ENCODE measurements at regions not wholly inside any gene's neighbourhood (a gene's known extent, or its start where the extent isn't known, plus 50 kb on each side); places are given as distances from the start of the nearest gene placed in this dataset.

GRCh38 chr9:107108342-107109130 is 174.5 kb upstream of the RAD23B start:
- no peak overlapping the region for H3K27ac ChIP-seq (ENCODE audit: low read length in 2 of 2)
- no peak overlapping the region for H3K4me3 ChIP-seq (ENCODE audit: control extremely low read depth in 1 of 5, extremely low read depth in 1 of 5, insufficient read depth in 1 of 5, low read depth in 2 of 5, low read length in 4 of 5)
- Mint-ChIP-seq H3K9me3 (ENCODE audit: insufficient read depth) (peaks cover 3% of the 10 kb centered on the region), H3K4me1 (no peaks in the 10 kb centered on the region), H3K27me3 (peaks cover 26% of the 10 kb centered on the region), H3K4me3 (no peak overlapping the region), H3K27ac (no peak overlapping the region)
- ChIA-PET CTCF (no interaction called here), POLR2A (no interaction called here)
- no peaks in the 10 kb centered on the region for H3K36me3 ChIP-seq (replicated peaks in 1 of 2; ENCODE audit: control extremely low read depth in 1 of 2, control insufficient read depth in 1 of 2, extremely low read depth in 1 of 2, insufficient read depth in 2 of 2, low read length in 1 of 2)
- TF ChIP-seq CTCF (IDR thresholded peaks at IDR 0.05), result no peak
- TF ChIP-seq EZH2 (IDR thresholded peaks at IDR 0.05; ENCODE audit: borderline replicate concordance, insufficient read depth, low read depth, low read length, poor library complexity, severe bottlenecking), result no peak
- no peak overlapping the region for H3K9ac ChIP-seq (ENCODE audit: low read length)
- no peak overlapping the region for H2AFZ ChIP-seq (ENCODE audit: insufficient read depth, low read depth, low read length, poor library complexity, severe bottlenecking)
- no peaks in the 10 kb centered on the region for H3K4me1 ChIP-seq (ENCODE audit: control insufficient read depth in 2 of 2, insufficient read depth in 2 of 2, low read length in 2 of 2)
- H4K20me1 ChIP-seq (ENCODE audit: control insufficient read depth, insufficient read depth, low read length, poor library complexity, severe bottlenecking), result no peaks in the 10 kb centered on the region
- no peaks in the 10 kb centered on the region for H3K9me3 ChIP-seq (ENCODE audit: control extremely low read depth in 1 of 3, control insufficient read depth in 2 of 3, insufficient read depth in 1 of 3, low read length in 2 of 3)
- H3K4me2 ChIP-seq (replicated peaks; ENCODE audit: low read depth, low read length, poor library complexity, severe bottlenecking), result no peak overlapping the region
- 95% methylated on average over 4 of the region's 7 CpGs for WGBS (ENCODE audit: insufficient coverage)
- no peak for ATAC-seq (ENCODE audit: low read depth)
- intact Hi-C loops (cut with micrococcal nuclease), result no loop called here
- peaks cover 0 to 6% (median 0%) of the 10 kb centered on the region in 4 experiments for H3K27me3 ChIP-seq (replicated peaks in 1 of 4; ENCODE audit: control extremely low read depth in 1 of 4, control insufficient read depth in 3 of 4, insufficient read depth in 4 of 4, low read length in 3 of 4)
- DNase-seq, result no peak
- H3K79me2 ChIP-seq (ENCODE audit: control insufficient read depth, insufficient read depth, low read length), result no peaks in the 10 kb centered on the region

GRCh38 chr9:107109324-107109723 is 173.8 kb upstream of the RAD23B start:
- ATAC-seq (ENCODE audit: low read depth), result no peak

More at GRCh38 chr9:107109324-107109723, 173.8 kb upstream of the RAD23B start:
- Histone ChIP-seq H3K27ac (ENCODE audit: low read length in 2 of 2) (no peak overlapping the region), H2AFZ (ENCODE audit: insufficient read depth, low read depth, low read length, poor library complexity, severe bottlenecking) (no peak overlapping the region), H4K20me1 (ENCODE audit: control insufficient read depth, insufficient read depth, low read length, poor library complexity, severe bottlenecking) (no peaks in the 10 kb centered on the region), H3K79me2 (ENCODE audit: control insufficient read depth, insufficient read depth, low read length) (no peaks in the 10 kb centered on the region), H3K4me3 (ENCODE audit: control extremely low read depth in 1 of 5, extremely low read depth in 1 of 5, insufficient read depth in 1 of 5, low read depth in 2 of 5, low read length in 4 of 5) (no peak overlapping the region), H3K9me3 (ENCODE audit: control extremely low read depth in 1 of 3, control insufficient read depth in 2 of 3, insufficient read depth in 1 of 3, low read length in 2 of 3) (no peaks in the 10 kb centered on the region), H3K4me1 (ENCODE audit: control insufficient read depth in 2 of 2, insufficient read depth in 2 of 2, low read length in 2 of 2) (no peaks in the 10 kb centered on the region), H3K9ac (ENCODE audit: low read length) (no peak overlapping the region), H3K36me3 (replicated peaks in 1 of 2; ENCODE audit: control extremely low read depth in 1 of 2, control insufficient read depth in 1 of 2, extremely low read depth in 1 of 2, insufficient read depth in 2 of 2, low read length in 1 of 2) (no peaks in the 10 kb centered on the region), H3K4me2 (replicated peaks; ENCODE audit: low read depth, low read length, poor library complexity, severe bottlenecking) (no peak overlapping the region), H3K27me3 (replicated peaks in 1 of 4; ENCODE audit: control extremely low read depth in 1 of 4, control insufficient read depth in 3 of 4, insufficient read depth in 4 of 4, low read length in 3 of 4) (peaks cover 0 to 6% (median 0%) of the 10 kb centered on the region in 4 experiments)
- no peak for TF ChIP-seq CTCF (IDR thresholded peaks at IDR 0.05)
- TF ChIP-seq EZH2 (IDR thresholded peaks at IDR 0.05; ENCODE audit: borderline replicate concordance, insufficient read depth, low read depth, low read length, poor library complexity, severe bottlenecking), result no peak
- ChIA-PET POLR2A (no interaction called here), CTCF (no interaction called here)
- H3K4me3 Mint-ChIP-seq, result no peak overlapping the region
- H3K9me3 Mint-ChIP-seq (ENCODE audit: insufficient read depth), result peaks cover 3% of the 10 kb centered on the region
- WGBS (ENCODE audit: insufficient coverage), result 100% methylated on average over 1 of the region's 2 CpGs
- intact Hi-C loops (cut with micrococcal nuclease), result no loop called here
- H3K27me3 Mint-ChIP-seq, result peaks cover 29% of the 10 kb centered on the region
- H3K4me1 Mint-ChIP-seq, result peaks cover 1% of the 10 kb centered on the region
- DNase-seq, result no peak
- no peak overlapping the region for H3K27ac Mint-ChIP-seq
